HG02981 (cell line): ENCODE measurements at regions not wholly inside any gene's neighbourhood (a gene's known extent, or its start where the extent isn't known, plus 50 kb on each side); places are given as distances from the start of the nearest gene placed in this dataset.
"Not testable (repeated sequence)": the region's sequence is repeated elsewhere in the genome, so short reads cannot be mapped to it uniquely, and the experiment has no call there.

Experiments used
- ATAC-seq: cut with Tn5 transposase; IDR thresholded peaks from one replicate; pipeline ENCODE4 v1.9.1; 2021; ENCODE audit warnings: mild to moderate bottlenecking, moderate library complexity; ENCODE audit not compliant: unreplicated experiment

DNA sequence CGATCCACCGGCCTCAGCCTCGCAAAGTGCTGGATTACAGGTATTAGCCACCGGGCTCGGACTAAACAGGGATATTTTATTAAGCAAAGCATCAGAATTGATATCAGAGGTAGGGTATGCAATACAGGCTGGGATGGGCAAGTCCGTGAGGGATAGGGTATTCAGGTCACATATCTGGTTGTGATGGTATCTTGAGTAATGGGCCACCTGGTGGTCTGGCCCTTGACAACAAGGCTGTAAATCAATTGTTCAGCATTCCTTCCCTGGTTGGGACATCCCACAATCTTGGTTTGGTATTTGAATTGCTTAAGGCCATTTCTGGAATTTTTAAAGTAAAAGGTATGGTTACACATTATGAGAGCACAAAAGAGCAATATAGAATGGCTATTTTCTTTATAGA, 1588.0 kb downstream of the SLITRK1 start:
- no peak for ATAC-seq

DNA sequence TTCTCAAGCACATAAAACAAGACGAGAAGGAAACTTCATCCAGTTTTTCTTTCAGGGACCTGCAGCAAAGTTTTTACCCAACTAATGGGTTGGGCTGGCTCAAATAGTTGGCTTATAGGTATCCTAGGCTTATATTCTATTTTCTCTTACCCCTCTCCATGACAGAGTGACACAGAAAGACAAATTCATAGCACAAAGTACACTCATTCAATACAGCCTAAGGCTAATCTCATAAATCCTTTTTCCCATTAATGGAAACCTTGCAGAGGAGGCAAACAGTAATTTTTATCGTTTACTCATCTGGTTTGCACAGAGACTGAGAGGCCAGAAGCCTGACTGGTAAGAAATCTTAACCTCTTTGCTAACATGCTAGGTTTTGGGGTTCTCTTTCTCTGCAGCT, 1589.9 kb downstream of the SLITRK1 start:
- no peak for ATAC-seq

DNA sequence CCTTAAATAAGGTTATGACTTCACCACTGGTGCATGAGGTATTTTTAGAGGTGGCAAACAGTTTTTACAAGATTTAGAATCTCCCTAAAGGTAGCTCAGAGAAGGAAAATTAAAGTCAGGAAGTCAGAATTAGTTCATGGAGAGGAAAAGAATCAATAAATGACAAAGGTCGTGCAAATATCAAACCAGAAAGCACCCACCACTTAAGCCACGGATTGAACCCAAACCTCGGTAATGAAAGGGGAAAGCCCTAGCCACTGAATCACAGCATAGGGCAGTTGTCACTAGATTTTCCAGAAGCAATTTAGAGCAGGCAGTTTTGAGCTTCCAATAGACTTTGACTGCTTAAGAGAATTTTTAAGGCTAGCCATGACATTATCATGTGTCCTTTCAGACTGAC, 1590.4 kb downstream of the SLITRK1 start:
- ATAC-seq: no peak

DNA sequence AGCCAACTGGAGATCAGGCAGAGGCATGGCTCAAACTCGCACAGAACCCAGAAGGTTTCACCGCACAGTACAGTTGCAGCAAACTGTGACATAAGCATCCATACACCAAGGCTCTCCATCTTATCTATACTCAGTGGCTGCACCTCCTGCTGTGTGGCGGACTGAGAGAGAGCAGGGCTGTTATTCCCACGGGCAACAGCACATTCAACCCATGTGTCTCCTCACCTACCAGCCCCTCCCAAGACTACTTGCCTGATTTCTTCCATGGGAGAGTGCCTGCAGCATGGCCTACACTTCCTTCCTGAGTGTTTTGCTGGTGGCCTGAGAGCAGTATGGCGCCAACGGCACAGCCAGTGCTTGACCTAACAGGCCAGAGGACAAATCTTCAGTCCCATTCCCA, 1606.6 kb downstream of the SLITRK1 start:
- ATAC-seq: no peak

DNA sequence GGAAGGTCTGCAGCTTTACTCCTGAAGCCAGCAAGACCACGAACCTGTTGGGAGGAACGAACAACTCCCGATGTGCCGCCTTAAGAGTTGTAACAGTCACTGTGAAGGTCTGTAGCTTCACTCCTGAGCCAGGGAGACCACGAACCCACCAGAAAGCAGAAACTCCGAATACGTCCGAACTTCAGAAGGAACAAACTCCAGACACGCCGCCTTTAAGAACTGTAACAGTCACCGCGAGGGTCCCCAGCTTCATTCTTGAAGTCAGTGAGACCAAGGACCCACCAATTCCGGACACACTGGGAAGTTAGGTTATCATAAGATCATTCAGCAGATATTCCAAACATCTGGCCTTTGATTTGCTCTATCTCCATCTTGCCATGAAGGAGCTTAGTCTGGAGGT, 1623.0 kb downstream of the SLITRK1 start:
- ATAC-seq: no peak

DNA sequence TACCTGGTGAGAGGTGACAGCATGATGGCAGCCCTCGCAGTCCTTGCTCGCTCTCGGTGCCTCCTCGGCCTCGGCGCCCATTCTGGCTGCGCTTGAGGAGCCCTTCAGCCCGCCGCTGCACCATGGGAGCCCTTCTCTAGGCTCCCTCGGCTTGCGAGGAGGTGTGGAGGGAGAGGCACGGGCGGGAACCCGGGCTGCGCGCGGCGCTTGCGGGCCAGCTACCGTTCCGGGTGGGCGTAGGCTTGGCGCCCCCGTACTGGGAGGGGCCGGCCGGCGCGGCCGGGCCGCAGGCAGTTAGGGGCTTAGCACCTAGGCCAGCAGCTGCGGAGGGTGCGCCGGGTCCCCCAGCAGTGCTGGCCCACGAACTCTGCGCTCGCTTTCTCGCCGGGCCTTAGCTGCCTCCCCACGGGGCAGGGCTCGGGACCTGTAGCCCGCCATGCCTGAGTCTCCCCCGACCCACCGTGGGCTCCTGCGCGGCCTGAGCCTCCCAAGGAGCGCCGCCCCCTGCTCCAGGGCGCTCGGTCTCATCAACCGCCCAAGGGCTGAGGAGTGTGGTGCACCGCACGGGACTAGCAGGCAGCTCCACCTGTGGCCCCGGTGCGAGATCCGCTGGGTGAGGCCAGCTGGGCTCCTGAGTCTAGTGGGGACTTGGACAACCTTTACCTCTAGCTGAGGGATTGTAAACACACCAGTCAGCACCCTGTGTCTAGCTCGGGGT, 1624.3 kb downstream of the SLITRK1 start:
- no peak for ATAC-seq

DNA sequence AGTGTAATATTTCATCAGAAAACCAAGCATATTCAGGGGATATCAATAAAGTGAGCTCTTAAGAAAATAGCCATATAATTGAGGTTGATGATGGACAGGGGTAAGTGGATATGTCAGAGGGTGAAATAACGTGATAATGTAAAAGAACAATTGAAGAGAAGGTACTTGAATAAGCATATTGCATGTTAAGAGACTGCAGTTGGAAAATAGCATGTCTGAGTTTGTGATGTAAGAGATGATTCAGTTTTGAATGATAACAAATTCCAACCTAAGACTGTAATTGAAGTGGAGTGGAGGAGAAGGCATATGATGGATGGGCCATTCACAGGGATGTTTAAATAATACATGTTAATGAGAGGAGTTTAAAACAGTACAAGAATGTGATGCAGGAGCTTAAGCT, 1633.5 kb downstream of the SLITRK1 start:
- no peak for ATAC-seq

DNA sequence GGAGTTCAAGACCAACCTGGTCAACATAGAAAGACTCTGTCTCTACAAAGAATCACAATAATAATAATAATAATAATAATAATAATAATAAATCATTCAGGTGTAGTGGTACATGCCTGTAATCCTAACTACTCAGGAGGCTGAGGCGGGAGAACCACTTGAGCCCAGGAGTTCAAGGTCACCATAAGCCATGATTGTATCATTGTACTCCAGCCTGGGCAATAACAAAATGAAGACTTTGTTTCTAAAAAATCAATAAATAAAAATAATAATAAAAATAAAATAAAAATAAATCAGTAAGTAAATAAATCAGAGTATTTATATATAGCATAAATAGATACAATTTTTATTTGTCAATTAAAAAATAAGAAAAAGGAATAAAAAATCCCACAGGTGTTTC, 1636.4 kb downstream of the SLITRK1 start:
- ATAC-seq: no peak

DNA sequence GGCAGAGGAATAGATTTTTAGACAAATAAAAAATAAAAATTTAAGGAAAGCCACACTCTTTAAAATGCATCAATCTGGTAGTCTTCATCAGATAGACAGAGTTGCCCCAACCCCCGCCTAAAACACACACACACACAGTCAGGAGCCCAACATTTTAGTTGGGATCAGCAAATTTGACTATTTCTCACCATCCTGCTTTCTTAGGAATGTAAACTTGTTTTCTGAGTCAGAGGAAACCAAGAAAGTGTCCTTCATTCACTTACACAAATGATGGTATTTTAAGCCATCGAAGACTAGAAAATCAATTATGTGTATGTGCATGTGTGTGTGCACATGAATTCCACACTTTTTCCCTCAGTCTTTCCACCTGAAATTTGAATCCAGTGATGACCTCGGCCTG, 1657.5 kb downstream of the SLITRK1 start:
- no peak for ATAC-seq

DNA sequence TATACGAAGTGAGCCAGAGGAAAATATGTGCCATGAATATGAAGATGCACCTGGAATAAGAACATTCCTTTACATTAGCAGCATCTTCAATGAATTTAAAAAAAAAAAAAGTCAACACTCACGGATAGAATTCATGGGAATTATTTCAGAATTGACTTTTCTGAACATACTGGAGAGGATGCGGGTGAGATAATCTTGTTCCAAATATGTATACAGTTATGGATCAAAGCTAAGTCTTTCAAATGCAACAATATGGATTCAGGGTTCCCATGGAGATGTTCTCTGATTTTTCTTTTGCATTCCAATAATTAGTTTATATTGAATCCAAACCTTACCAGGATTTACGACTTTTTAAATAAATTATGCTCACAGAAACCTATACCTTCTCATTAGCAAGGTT, 1660.7 kb downstream of the SLITRK1 start:
- ATAC-seq: no peak

DNA sequence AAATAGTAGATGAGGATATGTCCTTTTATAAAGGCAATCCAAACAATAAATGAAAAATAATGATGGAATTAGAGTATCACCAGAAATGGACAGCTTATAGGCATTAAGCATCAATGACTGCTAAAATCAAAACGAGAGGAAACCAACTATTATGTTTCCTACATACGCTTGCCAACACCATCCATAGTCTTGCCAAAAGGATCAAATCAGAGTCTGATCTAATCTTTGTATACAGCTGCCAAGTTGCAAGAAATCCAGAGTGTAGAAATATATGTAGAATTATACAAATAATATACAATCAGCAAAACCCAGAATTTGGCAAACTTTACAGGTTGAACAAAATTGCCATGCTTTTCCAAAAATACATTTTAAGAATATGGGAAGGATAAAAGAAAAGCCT, 1661.6 kb downstream of the SLITRK1 start:
- ATAC-seq: no peak

DNA sequence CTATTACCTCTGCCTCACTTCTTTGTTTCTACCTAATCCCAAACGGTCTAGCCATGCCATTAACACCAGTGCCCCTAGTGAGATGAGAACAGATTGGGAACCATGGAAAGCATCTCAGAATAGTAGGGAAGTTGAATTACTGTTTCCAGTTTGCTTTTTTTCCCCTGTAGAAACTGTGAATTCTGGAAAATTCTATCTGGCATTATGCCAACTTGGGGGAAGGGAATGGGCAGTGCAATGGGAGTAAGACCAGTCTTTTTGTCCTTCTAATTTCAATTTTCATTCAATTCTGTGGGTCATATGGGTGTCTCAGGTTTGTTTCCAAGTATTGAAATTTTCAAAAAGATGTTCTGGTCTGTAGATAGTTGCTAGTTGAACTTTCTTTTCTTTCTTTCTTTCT, 1666.1 kb downstream of the SLITRK1 start:
- ATAC-seq: no peak

DNA sequence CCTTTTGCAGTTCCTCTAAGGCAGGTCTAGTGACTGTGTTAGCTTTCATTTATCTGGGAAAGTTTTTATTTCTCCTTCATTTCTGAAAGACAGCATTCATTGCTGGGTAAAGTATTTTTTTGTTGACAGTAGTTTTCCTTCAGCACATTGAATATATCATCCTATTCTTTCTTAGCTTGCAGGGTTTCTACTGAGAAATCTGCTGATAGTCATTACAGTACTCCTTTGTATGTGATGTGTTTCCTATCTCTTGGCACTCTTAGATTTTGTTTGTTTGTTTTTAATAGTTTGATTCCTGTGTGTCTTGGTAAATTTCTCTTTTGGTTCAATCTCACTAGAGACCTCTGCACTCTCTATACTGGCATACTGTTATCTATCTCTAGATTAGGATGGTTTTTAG, 1667.9 kb downstream of the SLITRK1 start:
- ATAC-seq: no peak

DNA sequence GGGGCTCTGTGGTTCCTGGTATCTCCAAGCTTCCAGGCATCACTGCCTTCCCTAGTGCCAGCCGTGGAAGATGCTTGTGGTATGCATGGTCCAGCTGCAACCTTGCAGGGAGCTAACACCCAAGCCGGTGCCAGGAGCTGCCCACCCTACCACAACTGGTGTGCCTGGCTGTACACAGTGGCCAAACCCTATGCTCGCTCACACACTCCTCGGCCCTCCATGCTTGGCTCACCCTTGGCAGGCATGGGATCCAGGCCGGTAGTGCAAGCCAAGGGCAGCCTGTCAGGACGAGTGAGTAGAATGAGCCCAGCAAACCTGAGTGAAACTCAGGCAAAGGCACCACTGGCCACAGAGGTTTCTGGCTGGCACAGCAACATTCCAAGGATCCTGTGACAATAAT, 1676.0 kb downstream of the SLITRK1 start:
- ATAC-seq: no peak

DNA sequence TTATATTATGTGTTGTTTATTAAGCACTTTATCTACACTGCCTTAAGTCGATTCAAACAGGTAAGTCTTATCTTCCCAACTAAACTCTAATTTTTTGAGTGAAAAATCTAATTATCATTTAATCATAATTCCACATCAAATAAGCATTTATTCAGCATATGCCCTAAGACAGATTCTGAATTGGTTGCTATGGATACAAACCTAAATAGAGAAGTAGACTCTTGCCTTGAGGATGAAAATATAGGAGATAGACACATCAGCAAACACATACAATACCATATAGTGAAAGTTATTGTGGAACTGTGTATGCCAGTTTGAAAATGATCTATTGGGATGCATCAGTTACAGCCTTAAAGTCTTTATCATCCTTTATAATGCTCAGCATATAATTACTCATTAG, 1679.9 kb downstream of the SLITRK1 start:
- ATAC-seq: no peak

DNA sequence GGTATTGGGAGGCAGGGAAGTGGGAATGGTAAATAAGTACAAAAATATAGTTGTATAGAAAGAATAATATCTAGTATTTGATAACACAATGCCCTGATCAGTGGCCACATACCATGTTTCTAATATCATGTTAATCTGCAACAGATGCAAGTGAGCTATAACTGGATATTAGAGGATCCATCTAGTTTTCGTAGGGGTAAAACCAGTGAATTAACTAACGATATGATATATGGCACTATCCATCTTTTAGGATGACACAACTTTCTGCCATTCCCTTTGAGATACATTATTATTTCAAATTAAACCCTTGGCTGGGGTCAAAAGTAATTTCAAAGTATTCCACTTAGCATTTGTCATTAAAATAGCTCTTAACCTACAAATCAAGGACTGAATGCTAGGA, 1686.2 kb downstream of the SLITRK1 start:
- no peak for ATAC-seq

DNA sequence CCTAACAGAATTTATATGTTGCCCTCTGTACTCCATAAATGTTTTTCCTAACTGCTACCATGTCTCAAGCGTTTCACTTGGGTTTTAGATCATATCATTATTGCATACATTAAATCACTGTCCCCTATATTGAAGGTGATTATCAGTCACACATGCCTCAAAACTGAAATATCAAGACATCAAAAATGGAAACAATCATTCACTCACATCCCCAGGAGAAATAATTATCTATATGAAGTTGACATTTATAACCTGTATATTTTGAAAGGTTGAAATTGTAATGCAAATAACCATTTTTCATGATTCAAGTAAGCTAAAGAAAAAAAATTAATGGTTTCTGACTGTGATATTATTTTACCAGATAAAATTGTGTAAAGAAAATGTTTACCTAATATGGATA, 1695.0 kb downstream of the SLITRK1 start:
- ATAC-seq: no peak

DNA sequence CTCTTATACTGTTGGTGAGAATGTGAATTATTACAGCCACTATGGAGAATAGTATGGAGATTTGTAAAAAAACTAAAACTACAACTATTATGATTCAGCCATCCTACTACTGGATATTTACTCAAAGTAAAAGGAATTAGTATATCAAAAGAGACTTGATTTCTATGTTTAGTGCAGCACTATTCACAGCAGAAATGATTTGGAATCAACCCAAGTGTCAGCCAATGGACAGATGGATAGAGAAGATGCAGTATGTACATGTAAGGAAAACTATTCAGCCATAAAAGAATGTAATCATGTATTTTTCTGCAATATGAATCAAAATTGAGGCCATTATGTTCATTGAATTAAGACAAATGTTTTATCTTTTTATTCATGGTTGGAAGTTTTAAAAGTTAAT, 1705.5 kb downstream of the SLITRK1 start:
- ATAC-seq: no peak

DNA sequence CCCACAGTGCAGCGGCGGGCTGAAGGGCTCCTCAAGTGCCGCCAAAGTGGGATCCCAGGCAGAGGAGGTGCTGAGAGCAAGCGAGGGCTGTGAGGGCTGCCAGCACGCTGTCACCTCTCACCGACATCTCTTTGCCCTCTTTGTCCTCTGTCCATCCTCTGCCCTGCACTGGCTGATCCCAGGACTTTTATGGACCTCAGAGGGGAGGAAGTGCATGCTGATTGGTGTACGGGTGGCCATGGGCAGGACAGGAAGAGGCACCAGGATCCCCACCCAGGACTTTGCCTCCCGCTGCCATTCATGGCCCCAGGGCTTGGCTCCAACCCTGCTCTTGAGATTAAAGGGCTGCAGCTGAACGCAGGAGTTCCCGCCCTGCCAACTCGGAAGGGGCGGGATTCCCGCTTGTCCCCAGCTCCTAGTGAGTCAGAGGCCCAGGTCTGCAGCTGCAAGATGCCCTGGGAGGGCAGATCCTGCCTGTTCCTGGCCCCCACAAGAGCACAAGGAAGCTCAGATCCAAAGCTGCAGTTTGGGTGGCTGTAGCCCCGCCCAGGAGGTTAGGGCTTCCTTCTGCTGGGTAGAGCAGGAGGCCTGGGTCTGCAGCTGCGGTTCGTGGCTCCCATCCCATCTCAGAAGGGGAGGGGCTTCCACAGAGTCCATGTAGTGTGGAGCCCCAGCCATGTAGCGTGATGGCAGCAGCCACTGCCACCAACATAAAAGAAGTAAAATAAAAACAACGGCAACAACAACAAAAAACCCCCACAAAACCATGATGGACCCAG, 1716.7 kb downstream of the SLITRK1 start:
- ATAC-seq: no peak

DNA sequence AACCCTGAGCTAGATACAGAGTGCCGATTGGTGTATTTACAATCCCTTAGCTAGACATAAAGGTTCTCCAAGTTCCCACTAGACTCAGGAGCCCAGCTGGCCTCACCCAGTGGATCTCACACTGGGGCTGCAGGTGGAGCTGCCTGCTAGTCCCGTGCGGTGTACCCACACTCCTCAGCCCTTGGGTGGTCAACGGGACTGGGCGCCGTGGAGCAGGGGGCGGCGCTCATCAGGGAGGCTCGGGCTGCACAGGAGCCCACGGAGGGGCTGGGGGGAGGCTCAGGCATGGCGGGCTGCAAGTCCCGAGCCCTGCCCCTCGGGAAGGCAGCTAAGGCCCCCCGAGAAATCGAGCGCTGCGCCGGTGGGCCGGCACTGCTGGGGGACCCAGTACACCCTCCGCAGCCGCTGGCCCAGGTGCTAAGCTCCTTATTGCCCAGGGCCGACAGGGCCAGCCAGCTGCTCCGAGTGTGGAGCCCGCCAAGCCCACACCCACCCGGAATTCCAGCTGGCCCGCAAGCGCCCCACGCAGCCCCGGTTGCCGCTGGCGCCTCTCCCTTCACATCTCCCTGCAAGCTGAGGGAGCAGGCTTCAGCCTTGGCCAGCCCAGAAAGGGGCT, 1717.4 kb downstream of the SLITRK1 start:
- not testable (repeated sequence) for ATAC-seq

DNA sequence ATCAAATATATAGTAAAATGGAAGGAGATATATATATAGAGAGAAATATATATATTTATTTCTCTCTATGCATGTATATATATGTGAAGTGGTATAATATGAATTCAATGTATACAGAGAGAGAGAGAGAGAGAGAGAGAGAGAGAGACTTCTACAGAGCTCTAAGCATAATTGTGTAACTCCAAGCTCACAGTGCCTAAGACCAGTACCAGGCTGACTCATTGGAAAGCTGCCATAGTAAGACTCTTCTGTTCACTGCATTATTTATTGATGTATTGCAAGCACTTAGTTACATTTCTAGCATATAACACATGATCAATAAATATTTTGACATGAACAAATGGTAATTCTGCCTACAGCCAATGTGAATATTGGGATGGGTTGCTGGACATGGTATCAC, 1734.7 kb downstream of the SLITRK1 start:
- ATAC-seq: no peak

DNA sequence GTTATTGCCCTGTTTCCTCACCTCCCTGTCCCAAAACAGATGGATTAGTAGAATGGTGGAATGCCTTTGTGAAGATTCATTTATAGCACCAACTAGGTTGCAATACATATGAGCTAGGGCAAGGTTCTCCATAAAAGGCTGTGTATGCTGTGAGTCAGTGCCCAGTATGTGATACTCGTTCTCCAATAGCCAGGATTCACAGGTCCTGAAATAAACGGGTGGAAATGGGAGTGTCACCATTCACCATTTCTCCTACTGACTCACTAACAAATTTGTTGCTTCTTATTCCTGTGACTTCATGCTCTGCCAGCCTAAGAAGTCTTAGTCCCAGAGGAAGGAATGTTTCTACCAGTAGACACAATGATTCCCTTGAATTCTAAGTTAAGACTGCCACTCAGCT, 1745.4 kb downstream of the SLITRK1 start:
- ATAC-seq: no peak
